ENCODE measurements at regions not wholly inside any gene's neighbourhood (a gene's known extent, or its start where the extent isn't known, plus 50 kb on each side); places are given as distances from the start of the nearest gene placed in this dataset.

DNA sequence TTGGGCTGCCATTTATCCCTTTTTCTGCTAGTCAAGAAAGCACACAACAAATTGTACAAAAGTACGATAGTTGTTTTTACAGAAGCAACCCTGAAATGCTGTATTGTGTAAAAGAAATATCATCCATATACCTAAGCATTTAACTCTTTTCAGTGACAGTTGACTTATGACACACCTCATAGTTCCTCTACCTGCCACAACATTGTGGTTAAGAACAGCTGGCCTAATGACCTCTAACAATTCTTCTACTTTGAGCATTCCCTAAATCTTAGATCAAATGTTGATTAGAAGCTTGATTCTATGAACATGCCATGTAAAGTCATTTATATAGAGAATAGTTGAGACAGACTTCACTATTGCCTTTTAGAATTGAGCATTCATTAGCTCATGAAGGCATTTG is 165.9 kb upstream of the SETBP1 start:
- no peak for FAIRE-seq

DNA sequence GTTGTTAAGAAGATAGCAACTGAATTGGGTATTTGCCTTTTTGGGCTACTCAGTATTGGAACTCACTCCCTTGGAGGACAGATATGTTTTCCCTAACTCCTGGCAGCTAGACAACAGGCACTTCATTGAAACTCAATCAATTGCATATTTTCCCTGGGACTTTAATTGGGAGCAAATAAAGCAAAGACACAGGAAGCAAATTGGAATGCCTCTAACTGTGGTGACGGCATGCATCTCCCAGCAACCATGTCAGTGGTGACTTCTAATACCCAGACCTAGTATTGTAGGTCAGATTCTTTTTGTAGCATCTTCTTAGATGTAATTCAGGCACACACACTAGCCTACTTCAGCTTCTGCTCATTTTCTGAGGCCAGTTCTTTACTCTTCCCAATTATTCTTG is 164.2 kb upstream of the SETBP1 start:
- FAIRE-seq, result no peak

DNA sequence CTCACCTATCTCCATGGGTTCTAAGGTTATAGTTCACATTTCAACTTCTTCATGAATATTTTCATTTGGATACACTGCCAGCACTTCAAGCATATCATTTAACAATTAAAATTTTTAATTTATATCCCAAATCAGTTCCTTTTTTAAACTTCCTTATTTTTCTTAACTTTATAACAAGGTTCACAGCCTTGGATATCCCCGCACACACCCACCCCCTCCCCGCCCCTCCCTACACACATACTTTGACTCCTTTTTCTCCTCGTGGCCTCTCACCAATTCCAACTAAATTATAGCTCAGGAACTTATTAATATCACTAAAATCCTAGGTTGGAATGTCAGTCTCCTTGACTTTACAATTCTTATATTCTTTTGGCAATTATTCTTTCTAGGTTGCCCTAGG is 163.6 kb upstream of the SETBP1 start:
- FAIRE-seq, result no peak

DNA sequence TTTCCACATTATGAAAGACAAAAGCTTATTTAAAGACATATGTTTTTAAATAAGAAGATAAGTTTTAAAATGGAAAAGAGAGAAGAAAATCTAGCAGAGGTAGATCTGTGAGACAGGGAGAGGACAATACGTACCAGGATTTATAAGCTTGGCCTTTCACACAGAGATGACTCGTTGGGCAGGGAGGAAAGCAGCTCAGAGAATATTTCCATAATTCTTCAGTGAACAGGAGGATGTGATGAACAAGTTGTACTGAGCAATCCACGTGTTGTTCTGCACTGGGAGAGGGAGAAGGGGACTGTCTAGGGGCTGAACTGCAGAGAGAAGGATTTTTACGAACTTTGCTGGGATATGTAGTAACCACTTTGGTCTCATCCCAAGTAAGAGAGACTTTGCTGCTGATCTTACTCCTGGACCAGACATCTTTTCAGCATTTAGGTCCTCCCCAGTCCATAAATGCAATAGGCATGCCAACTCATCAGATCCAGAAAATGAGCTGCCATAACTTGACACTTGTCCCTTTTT is 162.5 kb upstream of the SETBP1 start:
- no peak for FAIRE-seq

DNA sequence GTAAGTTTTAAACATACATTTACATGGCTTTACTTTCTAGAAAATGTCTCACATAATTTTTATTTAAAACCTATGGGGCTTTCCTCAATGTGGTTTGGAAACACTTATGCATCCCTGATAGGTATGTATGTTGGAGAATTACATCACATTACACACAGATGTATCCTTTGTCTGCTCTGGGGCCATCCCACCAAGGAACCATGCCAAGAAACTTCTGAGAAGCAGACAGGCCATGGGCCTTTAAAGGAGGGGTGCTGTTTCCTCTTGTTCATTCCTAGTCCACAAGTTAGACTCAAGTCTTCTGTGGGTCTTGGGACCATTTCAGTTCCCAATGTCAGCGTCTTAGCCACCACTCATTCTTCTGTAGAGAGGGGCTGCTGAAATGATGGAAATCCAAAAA is 162.0 kb upstream of the SETBP1 start:
- FAIRE-seq, result no peak

DNA sequence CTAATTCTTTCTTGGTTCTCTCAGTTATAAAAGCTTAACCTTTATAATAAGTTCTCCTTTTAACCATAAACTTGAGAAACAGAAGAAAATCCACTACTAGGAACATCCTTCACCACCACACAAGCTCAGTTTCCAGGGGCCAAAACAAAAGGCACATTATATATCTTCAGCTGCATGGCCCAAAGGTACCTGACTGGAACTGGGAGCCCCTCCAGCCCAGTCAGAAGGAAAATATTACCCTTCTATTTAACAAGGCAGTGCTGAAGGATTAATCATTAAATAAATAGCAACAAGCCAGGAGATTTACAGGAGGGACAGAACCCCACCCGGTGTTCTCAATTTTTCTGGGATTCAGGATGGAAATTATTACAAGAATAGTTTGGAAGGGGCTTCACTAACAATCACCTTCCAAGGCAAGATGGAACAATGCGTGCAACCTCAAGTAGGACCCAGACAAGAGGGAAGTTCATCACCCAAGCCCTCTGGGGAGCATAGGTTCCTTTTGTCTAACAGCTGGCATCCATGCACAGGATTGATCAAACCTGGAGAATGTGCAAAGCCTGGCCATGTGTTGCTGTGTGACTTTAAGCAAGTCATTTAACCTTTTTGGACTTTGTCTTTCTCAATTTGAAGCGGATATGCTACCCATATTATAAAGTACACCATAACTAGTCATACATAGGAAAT is 159.6 kb upstream of the SETBP1 start:
- FAIRE-seq, result no peak

DNA sequence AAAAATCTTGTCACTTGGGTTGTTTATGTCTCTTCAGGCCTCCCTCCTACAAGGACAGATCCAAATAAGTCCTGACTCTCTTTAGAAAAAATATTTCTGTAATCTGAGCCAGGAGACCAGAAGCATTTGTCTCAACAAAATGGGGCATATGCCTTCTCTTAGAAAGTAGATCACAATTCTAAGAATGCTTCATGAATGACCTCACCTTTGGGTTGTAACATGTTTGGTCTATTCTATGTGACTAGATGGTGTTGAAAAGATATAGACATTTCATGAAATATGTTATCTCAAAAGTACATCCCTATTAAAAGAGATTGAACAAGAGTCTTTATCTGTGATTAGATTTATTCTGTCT is 159.0 kb upstream of the SETBP1 start:
- no peak for FAIRE-seq

DNA sequence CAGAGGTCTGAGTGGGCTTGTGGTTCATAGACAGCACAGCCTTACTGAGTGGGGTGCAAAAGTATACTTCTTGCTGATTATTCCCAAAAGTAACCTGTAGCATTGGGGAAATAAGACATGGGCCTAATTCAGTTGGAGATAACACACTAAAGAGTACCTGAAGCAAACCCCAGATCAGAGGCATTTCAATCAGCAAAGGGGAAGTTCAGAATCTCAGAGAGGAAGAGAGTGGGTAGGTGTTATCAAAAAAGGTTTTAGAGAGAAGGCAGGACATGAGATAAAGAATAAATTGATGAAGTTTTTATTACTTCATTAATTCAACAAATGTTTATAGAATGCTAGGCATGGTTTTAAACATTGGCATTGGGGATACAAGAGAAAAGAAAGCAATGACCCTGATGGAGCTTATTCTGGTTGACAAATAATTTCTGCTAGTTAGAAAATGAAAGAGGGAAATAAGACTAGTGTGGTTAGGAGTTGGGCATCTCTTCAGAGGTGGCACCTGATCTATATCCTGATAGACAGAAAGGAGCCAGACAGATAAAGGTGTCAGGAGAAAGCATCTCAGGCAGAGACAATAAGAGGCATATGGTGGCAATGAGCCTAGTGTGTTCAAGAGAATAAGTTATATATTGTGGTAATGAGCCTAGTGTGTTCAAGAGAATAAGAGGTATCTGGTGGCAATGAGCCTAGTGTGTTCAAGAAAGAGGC is 153.8 kb upstream of the SETBP1 start:
- no peak for FAIRE-seq

DNA sequence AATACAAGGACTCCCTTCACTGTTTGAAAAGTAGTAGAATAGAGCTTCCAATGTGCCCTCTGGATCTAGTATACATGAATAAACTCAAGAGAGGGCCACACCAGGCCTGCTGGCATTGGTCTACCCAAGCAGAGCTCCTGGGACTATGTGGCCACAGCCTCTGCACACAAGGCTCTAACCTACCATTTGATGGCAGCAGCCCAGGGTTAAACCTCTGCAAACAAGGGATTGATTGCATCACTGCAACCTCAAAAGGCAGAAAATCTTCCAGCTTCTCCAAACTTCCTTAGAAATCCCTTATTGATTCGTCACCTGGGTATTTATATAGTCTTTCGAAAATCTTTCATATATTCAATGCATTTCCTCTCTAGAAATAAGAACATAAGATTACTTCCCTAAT is 147.6 kb upstream of the SETBP1 start:
- no peak for FAIRE-seq

DNA sequence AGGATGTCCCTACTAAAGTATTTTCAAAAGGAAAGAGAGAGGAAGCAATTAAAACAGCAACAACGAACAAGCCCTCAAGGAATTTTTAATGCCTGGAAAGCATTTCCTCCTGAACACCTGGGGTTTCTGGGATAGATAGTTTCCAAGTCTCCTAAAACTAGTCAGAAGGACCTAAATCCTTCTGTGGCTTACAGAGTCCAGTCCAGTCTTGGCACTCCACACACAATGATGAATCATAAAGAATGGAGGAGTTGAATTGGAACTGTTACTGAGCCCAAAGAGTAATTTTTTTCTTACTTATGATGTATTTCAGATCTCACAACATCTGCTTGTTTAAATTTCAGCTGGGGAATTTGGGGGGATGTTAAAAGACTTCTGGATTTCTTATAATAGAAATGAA is 144.6 kb upstream of the SETBP1 start:
- peak; percentile 23 for FAIRE-seq

DNA sequence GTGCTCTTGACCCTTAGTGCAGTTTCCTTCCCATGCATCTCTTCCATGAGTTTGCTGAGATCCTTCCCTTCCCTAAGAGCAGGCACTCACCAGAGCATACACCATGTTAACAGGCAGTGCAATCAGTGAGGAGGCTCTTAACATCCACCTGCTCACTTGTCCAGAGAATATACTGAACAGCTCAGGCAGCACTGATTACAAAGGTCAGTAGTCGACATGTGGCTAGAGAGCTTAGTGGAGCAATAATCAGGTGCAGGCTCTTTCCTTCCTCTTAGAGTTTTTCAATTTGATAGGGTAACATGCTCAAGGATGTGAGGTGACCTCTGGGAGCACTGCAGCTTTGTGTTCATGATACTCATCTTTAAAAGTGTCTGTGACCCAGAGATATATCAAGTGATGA is 144.1 kb upstream of the SETBP1 start:
- no peak for FAIRE-seq

DNA sequence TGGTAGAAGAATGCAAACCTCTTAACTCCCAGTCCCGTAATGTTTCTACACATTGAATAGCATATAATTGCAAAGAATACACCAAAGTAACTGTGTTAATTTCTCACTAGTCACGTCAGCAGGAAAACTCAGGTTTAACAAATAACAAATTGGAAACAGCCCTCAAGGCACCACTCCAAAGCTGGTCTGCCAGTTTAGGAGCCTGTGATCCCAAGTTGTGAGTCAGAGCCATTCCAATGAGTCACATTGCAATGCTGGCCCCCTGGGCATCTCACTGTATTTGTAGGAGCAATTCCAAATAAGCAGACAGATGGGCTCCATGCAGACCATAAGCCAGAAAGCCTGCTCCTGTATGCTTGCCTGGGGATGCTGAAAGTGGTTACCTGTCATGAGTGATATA is 143.2 kb upstream of the SETBP1 start:
- no peak for FAIRE-seq

DNA sequence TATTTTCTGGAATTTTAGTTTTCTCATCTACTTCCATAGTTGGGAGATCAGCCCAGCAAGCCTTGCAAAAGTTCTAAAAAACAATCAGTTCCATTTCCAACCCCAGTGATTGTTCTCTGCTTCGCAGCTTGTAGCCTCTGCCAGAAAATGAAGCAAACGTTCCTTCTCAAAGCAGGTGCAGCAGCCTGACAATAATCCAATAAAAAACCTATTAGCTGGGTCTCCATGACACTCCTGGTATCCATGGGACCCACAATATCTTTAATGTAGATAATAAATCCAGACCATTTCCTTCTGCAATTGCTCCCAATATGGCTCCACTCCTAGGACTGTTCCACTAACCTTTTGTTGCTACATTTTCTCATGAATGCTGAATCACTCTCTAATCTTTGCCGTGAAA is 140.8 kb upstream of the SETBP1 start:
- FAIRE-seq, result no peak

DNA sequence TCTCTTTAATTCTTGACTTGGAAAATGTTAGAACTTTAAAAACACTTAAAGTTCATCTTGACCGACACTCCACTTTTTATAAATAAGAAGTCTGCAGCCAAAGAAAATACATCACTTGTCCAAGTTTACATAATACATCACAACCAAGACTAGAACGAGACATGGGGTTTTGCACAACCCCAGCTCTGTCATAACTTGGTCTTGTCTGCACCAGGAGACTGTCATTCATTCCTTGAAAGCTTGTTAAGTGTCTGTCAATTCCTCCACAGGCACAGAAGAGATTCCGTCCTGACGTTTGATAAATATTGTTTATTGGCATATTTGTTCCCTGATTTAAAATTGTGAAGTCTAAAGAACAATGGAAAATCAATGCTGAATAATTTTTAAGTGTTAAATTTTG is 139.5 kb upstream of the SETBP1 start:
- FAIRE-seq, result no peak

DNA sequence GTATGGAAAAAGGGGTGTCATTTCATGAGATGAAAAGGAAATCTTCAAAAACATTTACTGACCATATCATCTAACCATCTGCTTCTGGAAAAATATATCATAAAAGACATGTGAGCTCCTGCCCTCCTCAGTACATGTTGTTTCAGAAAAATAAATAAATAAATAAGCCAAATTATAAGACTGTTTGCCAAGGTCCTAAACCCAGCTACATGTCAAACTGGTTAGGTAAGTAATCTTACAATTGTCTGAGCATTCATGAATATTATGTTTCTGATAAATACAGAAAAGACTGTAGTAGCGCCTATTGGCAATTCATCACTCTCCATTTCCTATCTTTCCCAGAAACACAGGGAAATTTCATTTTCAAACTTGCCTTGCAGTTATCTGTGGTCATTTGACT is 138.9 kb upstream of the SETBP1 start:
- no peak for FAIRE-seq

DNA sequence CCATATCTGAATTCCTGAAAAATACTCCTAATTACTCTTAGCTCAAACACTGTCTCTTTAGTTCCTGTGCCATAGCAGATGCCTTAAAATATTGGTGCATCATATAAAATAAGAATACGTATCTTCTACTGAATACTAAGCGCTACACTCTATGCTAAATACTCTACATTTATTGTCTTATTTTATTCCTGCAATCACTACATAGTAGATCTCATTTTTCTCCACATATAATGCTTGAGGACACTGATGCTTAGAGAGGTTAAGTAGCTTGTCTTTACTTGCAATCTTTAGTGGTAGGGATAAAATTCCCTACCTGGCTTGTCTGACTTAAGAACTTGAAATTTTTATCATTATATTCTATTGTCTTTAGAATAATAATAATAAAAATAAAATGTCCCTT is 137.3 kb upstream of the SETBP1 start:
- FAIRE-seq, result no peak

DNA sequence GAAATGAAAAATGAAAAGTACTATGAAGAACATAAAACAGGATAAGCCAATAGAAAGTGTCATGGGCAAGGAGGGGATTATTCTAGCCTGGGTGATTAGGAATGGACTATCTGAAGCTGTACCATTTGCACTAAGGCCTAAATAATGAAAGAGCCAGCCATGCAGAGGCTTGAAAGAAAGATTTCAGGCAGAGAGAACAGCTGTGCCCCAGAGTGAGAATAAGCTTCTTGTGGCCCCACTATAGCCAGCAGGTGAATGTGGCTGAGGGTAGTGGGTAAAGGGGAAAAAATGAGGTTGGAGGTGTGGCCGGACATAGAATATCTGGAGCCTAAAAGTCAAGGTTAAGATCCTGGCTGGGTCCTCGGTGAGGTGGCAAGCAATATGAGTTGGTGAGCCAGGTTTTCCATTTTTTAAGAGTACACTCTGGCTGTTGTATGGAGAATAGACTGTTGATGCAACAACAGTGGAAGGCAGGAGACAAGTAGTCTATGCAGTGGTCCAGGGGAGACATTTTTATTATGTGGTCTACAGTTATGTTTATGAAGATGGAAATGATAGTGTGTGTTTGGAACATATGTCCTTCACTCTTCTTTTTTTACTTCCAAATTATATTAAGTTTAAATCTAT is 135.2 kb upstream of the SETBP1 start:
- FAIRE-seq, result no peak

DNA sequence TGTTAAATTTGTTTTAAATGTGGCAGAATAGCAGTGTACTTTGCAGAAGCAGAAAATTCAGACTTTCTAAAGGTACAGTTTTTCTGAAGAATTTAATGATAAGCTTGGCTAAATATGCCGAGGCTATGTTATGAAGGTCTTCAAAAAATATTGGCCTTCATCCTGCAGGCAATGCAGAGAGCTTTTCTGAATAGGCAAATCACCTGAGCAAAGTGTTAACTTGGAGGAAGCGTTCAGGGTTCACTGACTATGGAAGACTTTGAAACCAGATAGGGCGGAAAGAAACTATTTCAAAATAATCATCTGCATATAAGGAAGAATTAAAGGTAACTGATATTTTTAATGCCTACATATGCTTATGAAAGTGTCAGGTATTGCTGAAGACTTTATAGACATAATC is 133.7 kb upstream of the SETBP1 start:
- FAIRE-seq, result no peak

DNA sequence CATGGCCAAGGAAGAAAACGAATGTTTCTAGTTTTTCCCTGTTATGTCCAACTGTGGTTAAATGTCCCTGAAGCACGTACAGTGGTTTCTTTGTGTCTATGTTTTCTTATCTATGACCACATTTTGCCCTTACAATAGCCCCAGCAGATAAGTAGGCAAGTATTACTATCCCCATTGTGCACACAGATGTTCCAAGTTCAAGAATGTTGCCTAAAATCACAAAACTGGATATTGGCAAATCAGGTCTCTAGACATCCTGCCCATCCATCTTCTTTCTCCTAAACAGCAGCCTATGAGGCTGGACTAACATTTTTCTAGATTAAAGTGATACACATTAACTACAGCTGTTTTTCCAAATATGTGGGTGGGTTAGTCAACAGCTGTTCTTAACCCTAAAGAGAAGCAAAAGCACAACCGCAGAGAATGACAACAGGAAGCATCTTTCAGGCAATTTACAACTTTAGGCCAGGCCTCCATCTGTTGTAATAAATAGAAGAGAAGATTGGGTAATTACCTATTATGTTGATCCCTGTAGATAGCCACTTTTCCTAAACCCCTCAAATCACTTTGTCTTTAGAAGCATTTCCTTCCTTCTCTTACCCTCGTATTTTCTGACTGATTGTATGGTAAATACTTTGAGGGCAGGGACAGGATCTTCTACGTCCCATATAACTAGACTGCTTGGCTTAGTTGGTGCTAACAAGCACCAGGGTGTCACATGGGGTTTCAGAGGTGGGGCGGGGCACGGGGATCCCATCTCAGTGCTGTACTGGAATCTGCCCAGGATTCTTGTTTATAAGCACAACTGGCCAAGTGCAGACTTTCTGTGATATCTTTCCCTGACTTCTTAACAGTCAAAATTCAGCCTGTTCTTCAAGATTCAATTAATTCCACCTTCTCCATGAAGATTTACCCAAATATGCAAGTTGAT is 132.1 kb upstream of the SETBP1 start:
- peak; percentile 94 for FAIRE-seq

DNA sequence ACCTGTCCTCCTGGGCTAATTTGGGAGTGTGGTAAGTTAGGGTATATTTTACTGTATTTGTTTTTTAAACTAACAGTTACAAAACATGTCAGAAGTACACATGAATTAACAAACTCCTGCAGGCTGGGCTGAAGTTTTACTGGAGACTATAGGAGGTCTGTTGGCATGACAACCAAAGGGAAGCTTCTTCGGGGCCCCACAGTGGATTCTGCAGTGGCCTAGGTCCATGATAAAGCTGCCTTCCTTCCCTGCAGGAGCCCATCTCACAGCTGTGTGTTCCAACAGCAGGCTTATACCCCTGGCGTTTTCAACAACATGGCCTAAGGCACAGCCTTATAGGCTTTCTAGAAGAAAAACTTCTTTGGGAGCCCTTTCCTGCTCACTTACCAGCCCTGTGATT is 128.0 kb upstream of the SETBP1 start:
- FAIRE-seq, result no peak

DNA sequence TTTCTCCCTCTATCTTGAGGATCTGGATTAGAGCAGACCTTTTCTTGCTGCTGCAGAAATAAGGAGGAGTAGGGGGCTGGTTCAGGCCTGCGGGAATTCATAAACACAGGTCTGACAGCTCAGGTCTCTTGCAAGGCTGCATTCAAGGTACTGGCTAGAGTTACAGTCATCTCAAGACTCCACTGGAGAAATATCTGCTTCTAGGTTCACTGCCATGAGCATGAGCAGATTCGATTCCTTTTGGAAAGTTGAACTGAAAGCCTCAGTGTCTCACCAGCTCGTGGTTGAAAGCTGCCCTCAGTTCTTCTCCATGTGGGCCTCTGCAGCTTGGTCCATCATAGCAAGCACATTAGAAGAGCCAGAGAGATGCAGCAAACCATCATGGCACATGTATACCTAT is 124.4 kb upstream of the SETBP1 start:
- FAIRE-seq, result no peak

DNA sequence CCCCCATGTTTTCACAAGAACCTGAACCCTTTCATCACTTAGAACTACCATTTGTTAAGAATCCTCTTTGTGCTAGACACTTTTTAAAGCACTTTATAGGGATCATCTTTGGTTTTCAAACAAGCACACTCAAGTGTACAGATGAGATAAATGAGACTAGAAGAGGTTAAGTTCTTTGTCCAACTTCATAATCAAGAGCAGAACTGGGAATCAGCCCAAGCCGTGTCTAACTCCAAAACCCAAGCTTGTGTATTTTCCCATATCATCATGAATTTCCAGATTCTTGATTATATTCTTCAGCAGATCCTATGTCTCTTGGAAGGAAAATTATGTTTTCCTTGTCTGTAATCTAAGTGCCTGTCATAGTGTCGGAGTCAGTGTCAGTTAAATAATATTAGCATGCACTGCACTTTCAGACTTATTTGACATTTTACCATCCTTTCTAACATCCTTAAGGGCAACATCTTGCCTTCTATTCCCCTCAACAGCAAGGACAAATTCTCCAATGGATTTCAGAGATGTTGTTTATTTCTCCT is 123.0 kb upstream of the SETBP1 start:
- no peak for FAIRE-seq

DNA sequence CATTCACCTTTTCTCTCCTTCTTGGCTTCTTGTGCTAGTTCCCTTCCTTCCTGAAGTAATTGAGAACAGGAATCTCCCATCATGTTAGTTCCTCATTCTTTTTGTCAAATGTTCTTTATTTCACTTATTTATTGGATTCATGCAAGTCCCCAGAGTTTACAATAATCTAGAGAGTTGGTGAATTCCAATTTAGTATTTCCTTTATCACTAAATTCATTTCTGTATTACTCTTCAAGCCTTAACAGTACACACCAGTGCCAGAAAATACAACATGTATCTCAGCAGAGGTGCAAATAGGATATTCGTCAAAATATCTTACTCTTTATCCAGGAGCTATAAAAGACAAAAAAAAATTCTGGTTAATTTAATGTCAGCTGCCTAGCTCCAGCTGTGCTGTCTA is 121.9 kb upstream of the SETBP1 start:
- FAIRE-seq, result no peak

Measured in endometrium (tissue), 2 donors.